ENCODE measurements at regions not wholly inside any gene's neighbourhood (a gene's known extent, or its start where the extent isn't known, plus 50 kb on each side); places are given as distances from the start of the nearest gene placed in this dataset.
A peak's percentile ranks its signal among the peaks of the same experiment; 100 is the strongest.

DNA sequence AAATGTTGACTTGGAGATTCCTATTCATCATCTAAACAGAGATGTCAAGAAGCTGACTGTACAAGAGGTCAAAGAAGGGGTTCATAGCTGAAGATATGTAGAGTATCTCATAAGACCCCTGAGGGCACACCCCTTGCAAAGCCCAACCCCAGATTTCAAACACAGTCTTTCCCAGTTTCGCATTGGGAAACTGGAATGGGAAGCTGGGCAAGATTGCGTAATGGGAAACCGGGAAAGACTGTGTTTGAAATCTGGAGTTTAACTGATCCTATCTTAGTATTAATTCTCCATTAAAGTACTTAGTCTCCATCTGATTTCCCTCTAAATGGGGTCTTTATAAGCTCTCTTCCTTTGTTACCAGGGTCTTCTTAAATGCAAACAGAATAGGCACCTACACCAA is 99.5 kb downstream of the FAM76B start:
- no peak for DNase-seq

DNA sequence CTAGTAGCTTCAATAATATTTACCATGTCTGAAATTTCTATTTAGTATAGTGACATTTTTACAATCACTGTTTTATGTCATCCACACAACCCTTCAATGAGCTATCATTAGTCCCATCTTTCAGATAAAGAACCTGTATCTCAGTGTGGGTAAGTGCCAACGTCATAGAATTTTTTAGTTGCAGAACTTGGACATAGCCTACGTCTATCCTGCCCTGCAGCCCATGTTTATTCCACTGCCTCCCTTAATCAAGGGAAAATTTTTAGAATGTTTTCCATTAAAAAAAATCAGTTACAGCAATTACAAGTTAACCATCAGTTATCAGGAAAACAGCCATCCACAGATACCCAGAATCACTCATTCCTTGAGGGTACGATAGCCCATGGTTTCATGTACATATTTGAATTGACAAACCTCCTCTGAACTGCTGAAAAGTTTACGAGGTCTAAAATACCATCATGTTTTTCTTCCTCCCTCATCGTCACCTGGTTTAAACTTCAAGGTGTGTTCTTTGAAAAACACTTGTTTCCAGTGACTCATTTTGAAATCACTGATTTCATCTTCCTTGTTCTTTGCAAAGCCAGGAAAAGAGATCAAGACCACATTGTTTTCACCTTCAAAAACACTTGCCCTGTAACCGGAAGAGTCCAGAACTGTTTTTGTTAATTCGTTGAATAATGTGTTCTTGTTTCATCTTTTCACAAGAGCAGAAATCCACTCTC is 100.9 kb downstream of the FAM76B start:
- DNase-seq, result no peak

DNA sequence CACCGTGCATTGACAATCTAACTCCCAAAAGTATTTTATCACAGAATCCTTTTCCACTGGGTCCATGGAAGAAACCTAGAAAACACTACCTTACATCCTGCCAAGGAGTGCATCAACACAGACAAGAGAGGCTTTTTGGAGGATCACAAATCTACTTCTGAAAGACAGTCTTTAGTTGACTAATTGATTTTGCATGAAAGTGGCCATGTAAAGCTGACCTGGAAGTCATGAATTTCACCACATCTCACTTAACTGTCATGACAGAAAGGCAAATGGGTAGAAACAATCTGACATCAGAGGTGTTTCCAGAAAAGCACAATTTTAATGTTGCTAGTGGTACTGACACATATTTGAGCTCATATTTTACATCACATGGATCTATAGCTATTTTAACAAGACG is 101.6 kb downstream of the FAM76B start:
- DNase-seq, result no peak

DNA sequence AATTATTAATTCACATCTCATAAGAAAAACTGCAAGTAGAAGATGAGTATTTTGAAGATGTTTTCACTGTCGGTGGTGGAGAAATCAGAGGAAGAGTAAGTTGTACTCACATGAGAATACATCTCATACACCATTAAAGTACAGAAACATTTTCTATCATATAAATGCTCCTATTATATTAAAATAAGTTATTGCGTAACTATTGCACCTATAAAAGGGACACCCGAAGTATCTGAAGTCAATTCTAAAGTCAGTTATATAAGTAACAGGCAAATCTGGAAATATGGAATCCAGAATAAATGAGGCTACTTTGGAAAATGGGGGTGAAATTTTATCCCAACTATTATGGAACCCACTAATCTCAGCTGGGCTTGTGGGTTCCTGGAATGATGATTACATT is 103.3 kb downstream of the FAM76B start:
- DNase-seq, result no peak

DNA sequence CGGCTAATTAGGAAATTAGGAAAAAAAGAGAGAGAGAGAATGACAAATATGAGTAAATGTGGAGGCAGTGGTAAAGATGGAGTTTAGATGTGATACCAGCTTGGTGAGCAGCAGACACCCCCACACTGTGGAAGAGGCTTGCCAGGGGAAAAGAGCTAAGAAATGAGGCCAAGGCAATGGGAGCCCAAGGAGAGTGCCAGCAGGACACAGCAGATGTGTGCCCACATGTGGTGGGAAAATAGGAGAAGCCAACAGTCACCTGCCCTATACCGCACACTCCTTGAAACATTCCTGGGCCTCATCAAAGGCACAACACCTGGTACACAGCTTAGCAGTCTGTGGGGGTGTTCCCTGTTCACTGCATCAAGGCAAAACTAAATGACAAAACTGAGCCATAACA is 104.9 kb downstream of the FAM76B start:
- no peak for DNase-seq

DNA sequence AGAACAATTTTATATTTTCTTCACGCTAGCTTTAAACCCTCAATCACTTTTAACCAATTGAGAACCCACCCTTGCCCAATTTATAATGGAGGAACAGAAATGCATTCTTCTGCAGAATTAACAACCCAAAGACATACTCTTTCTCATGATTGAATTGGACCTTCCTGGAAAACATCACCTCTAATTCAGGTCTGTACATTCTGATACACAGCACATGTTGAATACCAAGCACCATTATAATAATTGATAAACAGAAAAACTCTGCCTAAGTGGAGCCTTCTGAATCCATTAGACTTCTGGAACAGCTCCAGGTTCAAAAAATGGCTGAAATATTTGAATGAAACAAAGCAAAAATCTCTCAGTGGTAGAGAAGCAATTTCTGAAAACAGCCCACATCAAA is 105.4 kb downstream of the FAM76B start:
- no peak for DNase-seq

DNA sequence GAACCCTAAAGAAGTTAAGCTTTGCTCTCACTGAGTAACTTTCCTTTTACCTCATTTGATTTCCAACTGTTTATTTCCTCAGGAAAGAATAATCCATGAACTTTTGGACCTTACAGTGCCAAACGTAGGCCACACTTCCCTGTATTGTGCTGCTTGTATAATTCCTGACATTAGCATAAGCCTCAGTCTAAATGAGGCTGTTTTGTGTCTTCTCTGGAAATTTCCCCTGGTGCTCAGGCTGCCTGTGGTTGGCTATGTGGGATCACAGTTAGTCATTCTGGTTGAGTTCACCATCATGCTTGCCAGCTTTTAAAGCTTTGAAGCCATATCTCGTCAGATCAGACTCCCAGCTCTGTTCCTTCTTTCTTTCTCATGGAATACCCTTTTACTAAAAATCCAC is 107.0 kb downstream of the FAM76B start:
- no peak for DNase-seq

DNA sequence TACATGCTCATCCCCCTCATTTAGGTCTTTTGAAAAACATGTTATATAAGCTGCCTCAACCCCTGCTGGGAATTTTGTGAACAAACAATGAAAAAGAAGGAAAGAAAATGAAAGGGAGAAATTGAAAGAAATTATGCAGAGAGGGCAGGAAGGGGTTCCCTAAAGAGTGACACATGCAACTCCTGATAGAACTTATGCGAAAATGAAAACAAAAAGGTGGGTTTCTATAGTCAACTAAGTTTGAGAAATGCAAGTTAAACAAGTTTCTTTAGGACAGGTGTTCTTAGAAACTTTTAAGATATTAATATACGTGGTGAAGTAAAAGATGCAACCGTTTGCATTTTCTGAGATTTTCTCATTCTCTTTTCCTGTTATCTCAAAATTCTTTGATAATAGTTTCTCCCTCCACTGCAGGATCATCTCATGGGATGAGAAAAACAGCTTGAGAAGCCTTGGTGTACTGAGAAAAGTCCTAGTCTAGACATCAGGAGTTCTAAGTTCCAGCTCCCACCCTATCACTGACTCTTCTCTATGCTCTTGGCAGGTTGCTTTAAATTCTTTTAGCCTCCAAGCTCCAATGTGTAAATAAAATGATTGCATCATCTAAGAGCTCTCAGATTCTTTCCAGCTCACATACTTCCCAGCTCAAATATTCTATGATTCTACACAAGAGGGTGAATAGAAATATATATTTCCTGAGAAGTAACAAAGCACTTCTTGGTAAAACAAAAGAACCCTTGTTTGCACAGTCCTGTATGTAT is 109.2 kb downstream of the FAM76B start:
- DNase-seq, result no peak

DNA sequence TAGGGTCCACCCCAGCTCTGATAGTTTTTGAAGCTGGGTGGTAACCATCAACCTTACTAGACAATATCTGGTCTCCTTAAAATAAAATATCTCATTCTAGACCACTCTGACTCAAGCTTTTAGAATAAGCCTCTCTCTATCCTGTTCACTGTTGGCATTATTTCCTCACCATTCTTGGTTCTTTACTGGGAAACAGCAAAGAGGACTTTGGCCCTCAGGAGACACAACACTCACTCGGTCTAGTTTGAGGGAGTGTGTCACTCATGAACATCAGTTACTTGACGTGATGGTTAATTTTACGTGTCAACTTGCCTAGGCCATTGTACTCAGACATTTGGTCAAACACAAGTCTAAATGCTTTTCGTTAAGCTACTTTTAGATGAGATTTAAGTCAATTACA is 110.6 kb downstream of the FAM76B start:
- no peak for DNase-seq

DNA sequence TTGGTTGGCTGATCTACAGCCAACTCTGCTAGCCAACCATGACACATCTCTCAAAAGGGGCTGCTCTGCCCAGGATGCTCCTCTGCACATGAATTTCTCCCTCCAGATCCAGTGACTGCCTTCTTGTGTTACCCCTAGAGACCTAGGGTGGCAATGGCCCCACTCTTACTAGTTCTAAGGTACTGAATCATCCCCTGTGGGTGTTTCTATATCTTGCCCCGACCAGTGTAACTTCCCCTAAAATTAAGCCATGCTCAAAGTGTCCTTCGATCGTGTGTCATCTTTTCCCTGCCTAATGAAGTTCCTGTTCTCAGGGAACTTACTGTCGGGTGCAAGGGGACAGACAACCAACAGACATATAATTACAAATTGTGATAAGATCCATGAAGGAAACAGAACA is 113.3 kb downstream of the FAM76B start:
- no peak for DNase-seq

DNA sequence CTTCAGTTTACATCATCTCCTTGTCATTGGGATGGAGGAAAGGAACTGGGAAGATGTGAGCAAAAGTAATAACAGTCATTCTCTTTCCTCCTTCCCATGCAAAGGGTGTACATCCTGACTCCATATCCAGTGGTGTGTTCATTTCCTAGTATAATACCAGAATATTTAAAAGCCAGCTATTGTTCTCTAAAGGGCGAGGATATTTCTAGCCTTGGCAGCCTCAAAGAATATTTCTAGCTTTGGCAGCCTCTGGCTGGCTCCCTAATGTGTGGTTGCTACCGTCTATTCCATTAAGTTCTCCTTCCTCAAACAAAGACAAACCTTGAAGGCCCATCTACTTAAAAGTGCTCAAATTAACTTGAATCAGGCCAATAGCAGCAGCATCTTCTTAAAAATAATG is 114.0 kb downstream of the FAM76B start:
- no peak for DNase-seq

DNA sequence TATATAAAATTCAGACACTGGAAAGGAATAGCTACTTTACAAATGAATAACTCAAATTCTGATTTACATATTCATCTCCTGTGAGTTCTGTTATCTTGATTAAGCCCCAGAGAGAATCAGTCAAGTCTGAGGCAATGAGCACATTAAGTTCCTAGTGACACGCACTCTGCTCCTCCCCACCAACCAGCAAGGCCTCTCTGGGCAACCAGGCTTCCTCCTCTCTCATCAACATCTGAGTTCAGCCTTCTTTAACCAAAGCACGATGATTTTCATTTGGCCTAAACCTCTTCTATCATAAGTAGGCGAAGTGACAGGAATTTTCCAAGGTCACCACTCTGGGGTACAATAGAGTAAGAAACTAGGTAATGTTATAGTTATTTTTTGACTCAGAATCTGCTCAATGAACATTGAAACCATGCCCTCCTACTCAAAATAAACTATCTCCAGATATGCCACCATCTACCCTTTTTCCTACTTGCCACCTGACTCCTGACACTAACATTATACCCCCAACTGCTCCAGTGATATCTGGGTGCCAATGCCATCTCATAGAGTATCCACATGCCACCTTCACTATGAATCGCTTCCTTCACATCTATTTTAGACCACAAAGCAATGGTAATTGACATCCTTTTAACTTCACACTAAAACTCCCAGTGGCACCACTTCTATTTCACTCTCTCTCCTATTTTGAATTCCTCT is 114.8 kb downstream of the FAM76B start:
- no peak for DNase-seq

DNA sequence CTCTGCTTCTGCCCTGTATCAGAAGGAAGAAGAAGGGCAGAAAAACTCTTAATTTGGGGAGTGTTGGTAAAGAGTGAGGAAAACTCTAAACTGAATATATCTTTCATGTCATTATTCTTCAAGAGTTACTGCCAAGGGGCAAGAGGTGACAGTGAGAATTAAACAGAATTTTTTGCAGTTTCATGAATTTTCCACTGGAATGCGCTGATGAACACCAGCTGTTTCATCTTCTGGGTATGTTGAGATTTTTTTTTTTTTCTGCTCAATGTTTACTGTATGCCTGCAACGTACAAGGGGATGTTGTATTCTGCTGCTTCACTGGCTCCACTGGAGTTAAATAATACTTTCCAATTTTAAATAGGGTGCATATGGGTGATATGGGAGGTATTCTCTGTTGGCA is 117.8 kb downstream of the FAM76B start:
- no peak for DNase-seq

DNA sequence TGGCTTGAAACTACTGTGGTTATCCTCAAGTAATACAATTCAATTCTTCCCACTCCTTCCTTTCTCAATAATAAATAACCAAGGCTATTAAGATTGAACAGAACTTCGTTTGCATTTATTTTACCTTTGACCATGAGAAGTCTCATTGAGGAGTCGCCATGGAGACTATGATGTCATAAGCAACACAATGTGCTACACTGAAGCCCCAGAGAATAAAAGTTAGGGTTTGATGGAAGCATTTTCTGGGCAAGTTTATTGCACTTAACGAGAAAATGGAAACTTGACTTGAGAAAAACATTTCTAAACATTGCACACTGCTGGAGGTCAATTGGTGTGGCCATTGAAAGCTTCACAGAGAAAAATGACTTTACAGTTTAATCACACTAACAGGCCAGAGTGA is 121.5 kb downstream of the FAM76B start:
- DNase-seq, result no peak

DNA sequence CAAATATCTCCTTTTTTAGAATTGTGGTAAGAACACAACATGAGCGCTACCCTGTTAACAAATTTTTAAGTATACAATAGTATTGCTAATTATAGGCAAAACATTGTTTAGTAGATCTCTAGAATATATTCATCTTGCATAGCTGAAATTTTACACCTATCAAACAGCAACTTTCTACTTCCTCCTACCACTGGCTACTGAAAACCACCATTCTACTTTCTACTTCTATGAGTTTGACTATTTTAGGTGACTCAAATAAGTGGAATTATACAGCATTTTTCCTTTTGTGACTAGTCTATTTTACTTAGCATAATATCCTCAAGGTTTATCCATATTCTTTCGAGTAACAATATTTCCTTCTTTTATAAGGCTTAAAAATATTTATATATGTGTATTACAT is 128.4 kb downstream of the FAM76B start:
- no peak for DNase-seq

DNA sequence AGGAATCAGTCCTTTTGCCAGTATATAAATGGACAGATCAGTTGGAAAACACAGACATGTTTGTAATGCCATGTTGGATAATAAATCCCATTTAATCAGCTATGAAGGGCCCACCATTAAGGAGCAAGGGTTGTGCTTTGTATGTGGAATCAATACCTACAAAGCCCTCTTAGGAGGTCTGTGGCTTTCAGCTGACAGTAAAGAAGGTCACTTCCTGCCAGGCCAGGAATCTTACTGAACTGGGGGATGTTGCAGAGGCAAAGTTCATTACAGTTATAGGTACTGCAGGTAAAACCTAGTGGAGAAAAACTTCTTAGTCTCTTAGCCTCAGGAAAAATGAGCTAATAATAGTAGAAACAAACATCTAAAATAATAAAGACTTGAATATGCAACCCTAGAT is 129.5 kb downstream of the FAM76B start:
- DNase-seq, result peak; percentile 54

DNA sequence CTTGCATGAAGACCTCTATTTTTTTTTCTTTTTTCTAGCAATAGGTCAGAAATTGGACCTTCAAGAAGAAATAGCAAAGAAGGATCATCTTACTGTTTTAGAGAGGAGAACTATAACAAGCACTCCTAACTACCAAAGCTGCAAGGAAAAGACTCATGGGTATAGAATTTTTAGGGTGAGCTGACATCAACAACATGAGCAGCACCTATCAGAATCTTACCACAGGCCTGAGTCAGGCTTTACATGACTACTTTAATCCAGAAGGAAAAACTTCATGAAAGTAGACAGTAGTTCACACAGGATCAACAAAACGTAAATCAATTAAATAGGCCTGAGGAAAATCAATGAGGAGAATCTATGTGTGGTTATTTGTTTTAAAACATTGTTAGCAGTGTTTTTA is 130.5 kb downstream of the FAM76B start:
- DNase-seq, result no peak

DNA sequence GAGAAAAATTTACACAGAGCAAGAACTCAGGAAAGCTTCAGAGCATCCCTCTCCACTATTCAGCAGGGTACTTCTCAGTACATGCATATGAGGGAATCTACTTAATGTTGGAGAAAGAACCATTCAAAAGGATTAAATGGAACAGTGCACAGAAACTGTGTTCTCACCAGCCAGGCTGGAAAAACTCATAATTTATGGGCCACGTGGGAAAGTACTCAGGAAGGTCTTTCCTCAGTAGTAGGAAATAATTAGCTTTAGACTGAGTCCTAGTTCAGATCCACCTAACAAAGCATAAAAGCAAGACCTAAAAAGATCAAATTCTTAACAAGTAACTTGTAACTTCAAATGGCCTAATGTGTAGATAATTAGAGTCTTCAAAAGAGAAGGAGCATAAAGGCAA is 134.0 kb downstream of the FAM76B start:
- no peak for DNase-seq

DNA sequence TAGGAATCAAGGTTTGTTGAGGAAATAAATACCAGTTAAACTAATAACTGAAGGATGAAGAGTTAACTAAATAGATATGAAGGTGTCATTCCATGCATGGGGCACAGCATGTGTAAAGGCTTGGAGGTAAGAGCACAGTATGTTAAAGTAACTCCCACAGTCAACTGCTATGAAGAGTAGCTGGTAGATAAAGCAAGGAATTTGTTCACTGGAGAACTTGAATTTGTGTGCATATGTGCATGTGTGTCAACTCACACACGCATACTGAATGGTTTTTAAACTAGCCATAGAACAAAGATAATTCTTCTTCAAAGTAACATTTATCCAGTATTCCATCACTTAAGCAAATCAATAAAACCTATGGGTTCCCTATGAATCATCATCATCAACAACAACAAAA is 135.9 kb downstream of the FAM76B start:
- DNase-seq, result no peak

DNA sequence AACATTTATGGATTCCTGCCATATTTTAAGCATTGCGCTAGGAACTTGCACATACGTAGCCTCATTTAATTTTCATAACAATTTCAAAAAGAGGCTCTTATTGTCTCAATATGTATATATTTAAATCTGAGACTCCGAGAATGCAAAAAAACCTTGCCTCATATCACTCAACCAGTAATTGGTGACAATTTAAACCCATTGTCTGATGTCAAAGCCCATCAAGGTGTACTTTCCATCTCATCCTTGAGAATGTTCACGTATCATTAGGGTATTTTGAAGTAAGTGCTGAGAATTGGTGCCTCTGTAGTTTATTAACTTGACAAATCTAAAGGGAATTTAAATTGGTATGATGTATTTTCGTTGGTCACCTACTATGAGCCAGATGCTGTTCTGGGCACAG is 136.5 kb downstream of the FAM76B start:
- DNase-seq, result no peak

DNA sequence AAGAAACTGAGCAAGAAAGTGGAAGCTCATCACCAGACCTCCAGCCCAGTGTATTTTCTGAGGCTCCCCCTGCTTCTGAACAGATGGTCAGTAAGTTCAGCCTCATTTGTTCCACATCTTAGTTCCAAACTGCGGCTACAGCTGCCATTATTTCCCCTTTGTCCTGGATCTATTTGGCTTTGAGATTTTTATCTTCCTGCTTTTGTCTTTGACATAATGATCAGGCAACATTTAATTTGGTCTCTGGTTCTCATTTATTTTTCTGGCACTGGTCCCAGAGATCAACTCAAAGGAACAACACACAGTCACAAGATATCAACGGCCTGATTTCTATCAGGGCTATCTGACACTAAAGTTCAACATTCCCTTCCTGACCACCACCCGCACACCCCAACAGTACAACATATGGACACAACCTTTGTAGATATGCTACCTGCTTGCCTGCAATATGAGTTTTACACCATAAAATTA is 137.5 kb downstream of the FAM76B start:
- no peak for DNase-seq

DNA sequence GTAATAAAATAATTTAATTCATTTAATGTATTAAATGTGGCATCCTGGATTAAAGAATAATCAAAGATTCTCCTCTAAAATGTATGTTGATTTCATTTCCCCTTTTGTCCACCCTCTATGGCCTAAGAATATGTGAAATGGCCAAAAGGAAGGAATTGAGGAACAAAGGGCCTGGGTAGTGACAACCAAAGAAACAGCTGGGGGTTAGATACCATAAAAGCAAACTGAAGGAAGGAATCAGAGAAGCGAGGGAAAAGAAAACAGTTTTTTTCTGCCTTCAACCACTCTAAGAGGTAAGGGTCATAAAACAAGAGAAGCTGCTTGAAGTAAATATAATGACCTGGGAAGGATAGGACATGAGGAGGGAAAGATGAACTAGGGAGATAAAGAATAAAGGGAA is 139.3 kb downstream of the FAM76B start:
- no peak for DNase-seq

DNA sequence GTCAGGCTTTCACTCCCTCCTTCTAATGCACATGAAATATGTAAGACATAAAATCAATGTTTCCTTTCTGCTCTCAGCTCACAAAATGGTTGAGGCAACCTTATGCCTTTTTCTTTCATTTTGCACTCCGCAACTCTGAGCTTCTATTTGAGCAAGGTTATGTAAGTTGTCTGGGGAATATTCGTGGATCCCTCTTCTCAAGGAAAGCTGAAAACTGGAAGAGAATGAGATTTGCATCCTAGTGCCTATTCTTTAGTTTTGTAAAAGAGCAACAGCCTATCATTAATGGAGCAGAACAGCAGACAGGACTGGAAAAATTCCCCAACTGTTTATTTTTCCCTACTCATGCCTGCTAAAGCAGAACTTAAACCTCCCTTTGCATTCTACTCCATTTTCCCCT is 141.7 kb downstream of the FAM76B start:
- no peak for DNase-seq

DNA sequence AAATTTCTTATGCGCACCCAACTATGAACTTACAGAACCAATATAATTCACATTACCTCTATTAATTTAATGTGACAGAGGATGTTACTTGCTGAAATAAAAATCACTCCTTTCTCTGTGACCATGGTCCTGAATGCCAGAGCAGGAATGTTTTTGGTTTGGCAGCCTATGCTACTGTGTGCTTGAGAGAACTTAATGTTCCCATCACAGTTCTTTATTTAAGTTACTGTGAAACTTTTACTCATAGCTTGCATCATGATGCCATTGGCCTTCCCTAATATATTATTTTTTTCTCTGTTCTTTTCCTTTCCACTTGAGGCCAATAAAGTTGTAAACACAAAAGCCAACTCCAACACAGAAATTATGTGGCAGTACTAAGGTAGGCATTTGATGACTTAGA is 142.2 kb downstream of the FAM76B start:
- no peak for DNase-seq
